Astrocyte (in vitro differentiated cells and primary cell): ENCODE measurements at regions not wholly inside any gene's neighbourhood (a gene's known extent, or its start where the extent isn't known, plus 50 kb on each side); places are given as distances from the start of the nearest gene placed in this dataset.

ENCODE experiments used
- EZH2 ChIP-seq: IDR thresholded peaks from 2 replicates; pipeline ENCODE4 v1.6.1; 2012; ENCODE audit warnings: mild to moderate bottlenecking, low read length, inconsistent platforms; ENCODE audit not compliant: insufficient read depth
- TF ChIP-seq, protein P1 (sequence below): IDR thresholded peaks from 2 replicates; pipeline ENCODE4 v1.5.1; 2011; ENCODE audit warnings: low read depth, mild to moderate bottlenecking, inconsistent platforms, low read length, moderate library complexity; ENCODE audit not compliant: insufficient read depth

DNA sequence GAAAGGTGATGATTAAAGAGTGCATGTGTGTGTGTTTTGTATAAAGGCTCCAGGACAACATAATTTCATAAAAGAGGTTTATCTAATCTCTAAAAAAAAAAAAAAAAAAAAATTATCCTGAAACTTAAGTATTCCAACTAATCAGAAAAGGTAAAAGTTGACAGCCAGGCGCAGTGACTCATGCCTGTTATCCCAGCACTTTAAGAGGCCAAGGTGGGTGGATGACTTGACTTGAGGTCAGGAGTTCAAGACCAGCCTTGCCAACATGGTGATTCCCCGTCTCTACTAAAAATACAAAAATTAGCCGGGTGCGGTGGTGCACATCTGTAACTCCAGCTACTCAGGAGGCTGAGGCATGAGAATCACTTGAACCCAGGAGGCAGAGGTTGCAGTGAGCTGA, 632.7 kb upstream of the CHORDC1 start:
- TF ChIP-seq, protein P1, sequence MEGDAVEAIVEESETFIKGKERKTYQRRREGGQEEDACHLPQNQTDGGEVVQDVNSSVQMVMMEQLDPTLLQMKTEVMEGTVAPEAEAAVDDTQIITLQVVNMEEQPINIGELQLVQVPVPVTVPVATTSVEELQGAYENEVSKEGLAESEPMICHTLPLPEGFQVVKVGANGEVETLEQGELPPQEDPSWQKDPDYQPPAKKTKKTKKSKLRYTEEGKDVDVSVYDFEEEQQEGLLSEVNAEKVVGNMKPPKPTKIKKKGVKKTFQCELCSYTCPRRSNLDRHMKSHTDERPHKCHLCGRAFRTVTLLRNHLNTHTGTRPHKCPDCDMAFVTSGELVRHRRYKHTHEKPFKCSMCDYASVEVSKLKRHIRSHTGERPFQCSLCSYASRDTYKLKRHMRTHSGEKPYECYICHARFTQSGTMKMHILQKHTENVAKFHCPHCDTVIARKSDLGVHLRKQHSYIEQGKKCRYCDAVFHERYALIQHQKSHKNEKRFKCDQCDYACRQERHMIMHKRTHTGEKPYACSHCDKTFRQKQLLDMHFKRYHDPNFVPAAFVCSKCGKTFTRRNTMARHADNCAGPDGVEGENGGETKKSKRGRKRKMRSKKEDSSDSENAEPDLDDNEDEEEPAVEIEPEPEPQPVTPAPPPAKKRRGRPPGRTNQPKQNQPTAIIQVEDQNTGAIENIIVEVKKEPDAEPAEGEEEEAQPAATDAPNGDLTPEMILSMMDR, result no peak
- no peak for TF ChIP-seq EZH2
